ENCODE measurements at regions not wholly inside any gene's neighbourhood (a gene's known extent, or its start where the extent isn't known, plus 50 kb on each side); places are given as distances from the start of the nearest gene placed in this dataset.

GRCh38 chr13:22648320-22648801 is 532.4 kb upstream of the SGCG start:
- TF ChIP-seq, protein P1, sequence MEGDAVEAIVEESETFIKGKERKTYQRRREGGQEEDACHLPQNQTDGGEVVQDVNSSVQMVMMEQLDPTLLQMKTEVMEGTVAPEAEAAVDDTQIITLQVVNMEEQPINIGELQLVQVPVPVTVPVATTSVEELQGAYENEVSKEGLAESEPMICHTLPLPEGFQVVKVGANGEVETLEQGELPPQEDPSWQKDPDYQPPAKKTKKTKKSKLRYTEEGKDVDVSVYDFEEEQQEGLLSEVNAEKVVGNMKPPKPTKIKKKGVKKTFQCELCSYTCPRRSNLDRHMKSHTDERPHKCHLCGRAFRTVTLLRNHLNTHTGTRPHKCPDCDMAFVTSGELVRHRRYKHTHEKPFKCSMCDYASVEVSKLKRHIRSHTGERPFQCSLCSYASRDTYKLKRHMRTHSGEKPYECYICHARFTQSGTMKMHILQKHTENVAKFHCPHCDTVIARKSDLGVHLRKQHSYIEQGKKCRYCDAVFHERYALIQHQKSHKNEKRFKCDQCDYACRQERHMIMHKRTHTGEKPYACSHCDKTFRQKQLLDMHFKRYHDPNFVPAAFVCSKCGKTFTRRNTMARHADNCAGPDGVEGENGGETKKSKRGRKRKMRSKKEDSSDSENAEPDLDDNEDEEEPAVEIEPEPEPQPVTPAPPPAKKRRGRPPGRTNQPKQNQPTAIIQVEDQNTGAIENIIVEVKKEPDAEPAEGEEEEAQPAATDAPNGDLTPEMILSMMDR (IDR thresholded peaks at IDR 0.05), result no peak
- no peak for TF ChIP-seq POLR2A (IDR thresholded peaks at IDR 0.05)
